Ovary (tissue), 3 donors: ENCODE measurements at regions not wholly inside any gene's neighbourhood (a gene's known extent, or its start where the extent isn't known, plus 50 kb on each side); places are given as distances from the start of the nearest gene placed in this dataset.

Experiments
- CTCF ChIP-seq, 3 donors: fragments of 450-650 bp in 2 of 3; fragments of 200-600 bp in 1 of 3; IDR thresholded peaks; one replicate each; pipeline versions ENCODE4 v1.5.1 to v1.8.0; 2016 to 2022; ENCODE audit warnings: antibody characterized with exemption in 3 of 3, mild to moderate bottlenecking in 1 of 3
- EP300 ChIP-seq: sonication (generic); formaldehyde crosslinking; IDR thresholded peaks from one replicate; pipeline ENCODE4 v1.6.1; 2017; ENCODE audit warnings: antibody characterized with exemption
- POLR2A ChIP-seq: fragments of 450-650 bp; IDR thresholded peaks from one replicate; pipeline ENCODE4 v1.6.1; 2017; ENCODE audit warnings: antibody characterized with exemption, mild to moderate bottlenecking, moderate library complexity
- donor health status: DM: no; HTN: no; CAD: no.

GRCh38 chr14:27085500-27085899 lies 487.7 kb upstream of the NOVA1 start:
- TF ChIP-seq EP300 (no peak), CTCF (IDR thresholded peaks at IDR 0.05) (no peak), POLR2A (no peak)
